Inflammatory macrophage treated with lipopolysaccharide for 4 hours (primary cell): ENCODE measurements at regions not wholly inside any gene's neighbourhood (a gene's known extent, or its start where the extent isn't known, plus 50 kb on each side); places are given as distances from the start of the nearest gene placed in this dataset.

ENCODE experiments used
- DNase-seq: peaks from one replicate; pipeline ENCODE4 v3.0.0-alpha.2; 2020

GRCh38 chr11:19392847-19393518 is 152.2 kb upstream of the E2F8 start:
- DNase-seq: no peak

- no peak for DNase-seq
These were observed 151.6 kb upstream of the E2F8 start for GRCh38 chr11:19392321-19392720.

- no peak for DNase-seq
These were observed 150.9 kb upstream of the E2F8 start for GRCh38 chr11:19391652-19392051.

GRCh38 chr11:19391026-19391425 is 150.3 kb upstream of the E2F8 start:
- no peak for DNase-seq

GRCh38 chr11:19389787-19390303 is 149.1 kb upstream of the E2F8 start:
- no peak for DNase-seq

- no peak for DNase-seq
These were observed 141.4 kb upstream of the E2F8 start for GRCh38 chr11:19382131-19382611.

- no peak for DNase-seq
These were observed 139.6 kb upstream of the E2F8 start for GRCh38 chr11:19380375-19380774.

GRCh38 chr11:19379465-19379864 is 138.7 kb upstream of the E2F8 start:
- no peak for DNase-seq

- DNase-seq: no peak
These were observed 138.1 kb upstream of the E2F8 start for GRCh38 chr11:19378814-19379213.

- DNase-seq: no peak
These were observed 137.1 kb upstream of the E2F8 start for GRCh38 chr11:19377881-19378280.

GRCh38 chr11:19375440-19375839 is 134.7 kb upstream of the E2F8 start:
- no peak for DNase-seq

- DNase-seq: no peak
These were observed 133.4 kb upstream of the E2F8 start for GRCh38 chr11:19374151-19374569.

GRCh38 chr11:19372381-19372780 is 131.6 kb upstream of the E2F8 start:
- DNase-seq: no peak

- DNase-seq: no peak
These were observed 129.5 kb upstream of the E2F8 start for GRCh38 chr11:19370100-19370861.

- DNase-seq: no peak
These were observed 128.1 kb upstream of the E2F8 start for GRCh38 chr11:19368726-19369375.

GRCh38 chr11:19366992-19367709 is 126.4 kb upstream of the E2F8 start:
- DNase-seq: no peak

- DNase-seq: no peak
These were observed 125.1 kb upstream of the E2F8 start for GRCh38 chr11:19365743-19366410.

- DNase-seq: no peak
These were observed 118.7 kb upstream of the E2F8 start for GRCh38 chr11:19359221-19360000.

GRCh38 chr11:19357943-19358342 is 117.2 kb upstream of the E2F8 start:
- DNase-seq: no peak

GRCh38 chr11:19355601-19356000 is 114.9 kb upstream of the E2F8 start:
- no peak for DNase-seq

GRCh38 chr11:19353287-19353850 is 112.6 kb upstream of the E2F8 start:
- DNase-seq: no peak
